GM21786 (cell line): ENCODE measurements at regions not wholly inside any gene's neighbourhood (a gene's known extent, or its start where the extent isn't known, plus 50 kb on each side); places are given as distances from the start of the nearest gene placed in this dataset.

ENCODE experiments used
- ATAC-seq: cut with Tn5 transposase; IDR thresholded peaks from one replicate; pipeline ENCODE4 v1.9.1; 2021; ENCODE audit not compliant: unreplicated experiment

DNA sequence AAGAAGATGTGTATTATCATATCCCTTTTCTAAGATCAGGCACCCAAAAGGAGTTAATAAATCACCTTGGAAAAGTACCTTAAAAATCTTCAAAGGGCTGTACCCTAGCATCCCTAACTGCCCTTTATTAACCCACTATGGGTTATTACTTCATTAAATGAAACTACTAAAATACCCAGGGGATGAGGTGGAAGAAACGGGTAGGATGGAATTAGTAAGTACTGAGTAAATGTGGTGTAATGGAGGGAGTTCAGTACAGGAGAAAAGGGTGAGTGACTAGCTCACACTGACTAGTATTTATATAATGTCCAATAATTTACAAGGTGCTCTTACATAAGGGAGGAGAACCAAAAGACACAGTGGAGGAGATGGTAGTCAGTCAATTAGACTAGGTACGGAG is 51.0 kb upstream of the RASGEF1B start:
- no peak for ATAC-seq

DNA sequence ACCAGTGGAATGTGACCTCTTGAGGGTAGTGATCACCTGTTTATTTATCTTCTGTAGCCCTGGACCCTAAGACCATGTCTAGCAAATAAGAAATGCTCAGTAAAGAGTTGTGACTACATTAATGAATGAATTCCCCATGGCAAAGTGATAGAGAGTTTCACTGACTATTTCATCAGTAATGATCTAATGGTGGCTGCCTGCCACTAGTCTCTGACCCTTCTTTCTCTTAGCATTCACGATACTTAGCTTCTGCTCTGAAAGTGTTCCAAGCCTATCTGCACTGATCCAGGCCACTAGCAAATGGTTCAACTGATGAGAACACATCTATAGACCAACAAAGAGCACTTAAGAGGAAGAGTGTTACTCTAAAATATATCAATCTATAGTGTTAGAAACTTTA is 50.0 kb upstream of the RASGEF1B start:
- ATAC-seq, result no peak
